ENCODE measurements at regions not wholly inside any gene's neighbourhood (a gene's known extent, or its start where the extent isn't known, plus 50 kb on each side); places are given as distances from the start of the nearest gene placed in this dataset.
"Not testable (repeated sequence)": the region's sequence is repeated elsewhere in the genome, so short reads cannot be mapped to it uniquely, and the experiment has no call there.

GRCh38 chr9:107819772-107820565 lies 330.4 kb upstream of the KLF4 start:
- DNase-seq (ENCODE audit: extremely low spot score) = no peak
- Histone ChIP-seq H3K36me3 (no peaks in the 10 kb centered on the region), H3K27me3 (no peaks in the 10 kb centered on the region), H3K27ac (replicated peaks in 1 of 4) (no peak overlapping the region), H3K9me3 (no peaks in the 10 kb centered on the region), H3K4me3 (no peak overlapping the region), H3K4me1 (peaks cover 0 to 3% (median 0%) of the 10 kb centered on the region in 4 donors)
- intact Hi-C loops (cut with DNase I) = no loop called here
- no peak for TF ChIP-seq POLR2A (IDR thresholded peaks at IDR 0.05; ENCODE audit: low read depth)
- TF ChIP-seq CTCF (IDR thresholded peaks at IDR 0.05) = no peak
- TF ChIP-seq EP300 (IDR thresholded peaks at IDR 0.05) = no peak
- TF ChIP-seq POLR2AphosphoS5 (IDR thresholded peaks at IDR 0.05) = no peak
- WGBS = 69% methylated on average over 14 of the region's 14 CpGs

DNA sequence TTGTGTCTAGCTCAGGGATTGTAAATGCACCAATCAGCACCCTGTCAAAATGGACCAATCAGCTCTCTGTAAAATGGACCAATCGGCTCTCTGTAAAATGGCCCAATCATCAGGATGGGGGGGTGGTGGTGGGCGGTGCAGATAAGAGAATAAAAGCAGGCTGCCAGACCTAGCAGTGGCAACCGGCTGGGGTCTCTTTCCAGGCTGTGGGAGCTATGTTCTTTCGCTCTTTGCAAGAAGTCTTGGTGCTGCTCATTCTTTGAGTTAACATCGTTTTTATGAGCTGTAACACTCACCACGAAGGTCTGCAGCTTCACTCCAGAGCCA lies 328.9 kb upstream of the KLF4 start:
- 94% methylated on average over 6 of the region's 6 CpGs for WGBS
- DNase-seq (ENCODE audit: extremely low spot score); H3K36me3 ChIP-seq; H3K27me3 ChIP-seq; H3K9me3 ChIP-seq; H3K27ac ChIP-seq (replicated peaks in 1 of 4); intact Hi-C loops (cut with DNase I); H3K4me1 ChIP-seq; H3K4me3 ChIP-seq: not testable (repeated sequence)

DNA sequence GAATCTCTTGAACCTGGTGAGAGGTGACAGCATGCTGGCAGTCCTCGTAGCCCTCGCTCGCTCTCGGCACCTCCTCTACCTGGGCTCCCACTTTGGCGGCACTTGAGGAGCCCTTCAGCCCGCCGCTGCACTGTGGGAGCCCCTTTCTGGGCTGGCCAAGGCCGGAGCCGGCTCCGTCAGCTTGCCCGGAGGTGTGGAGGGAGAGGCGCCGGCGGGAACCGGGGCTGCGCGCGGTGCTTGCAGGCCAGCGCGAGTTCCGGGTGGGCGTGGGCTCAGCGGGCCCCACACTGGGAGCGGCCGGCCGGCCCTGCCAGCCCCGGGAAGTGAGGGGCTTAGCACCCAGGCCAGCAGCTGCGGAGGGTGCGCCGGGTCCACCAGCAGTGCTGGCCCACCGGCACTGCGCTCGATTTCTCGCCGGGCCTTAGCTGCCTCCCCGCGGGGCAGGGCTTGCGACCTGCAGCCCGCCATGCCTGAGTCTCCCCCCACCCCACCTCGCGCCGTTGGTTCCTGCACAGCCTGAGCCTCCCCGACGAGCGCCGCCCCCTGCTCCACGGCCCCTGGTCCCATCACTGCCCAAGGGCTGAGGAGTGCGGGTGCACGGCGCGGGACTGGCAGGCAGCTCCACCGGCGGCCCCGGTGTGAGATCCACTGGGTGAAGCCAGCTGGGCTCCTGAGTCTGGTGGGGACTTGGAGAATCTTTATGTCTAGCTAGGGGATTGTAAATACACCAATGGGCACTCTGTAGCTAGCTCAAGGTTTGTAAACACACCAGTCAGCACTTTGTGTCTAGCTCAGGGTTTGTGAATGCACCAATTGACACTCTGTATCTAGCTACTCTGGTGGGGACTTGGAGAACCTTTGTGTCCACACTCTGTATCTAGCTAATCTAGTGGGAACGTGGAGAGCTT lies 328.3 kb upstream of the KLF4 start:
- intact Hi-C loops (cut with DNase I); H3K4me1 ChIP-seq; H3K27me3 ChIP-seq; H3K9me3 ChIP-seq; DNase-seq (ENCODE audit: extremely low spot score); H3K4me3 ChIP-seq; H3K36me3 ChIP-seq; H3K27ac ChIP-seq (replicated peaks in 1 of 4): not testable (repeated sequence)
- 93% methylated on average over 41 of the region's 55 CpGs for WGBS

- 95% methylated on average over 2 of the region's 2 CpGs for WGBS
- Histone ChIP-seq H3K9me3 (no peaks in the 10 kb centered on the region), H3K4me3 (no peak overlapping the region), H3K4me1 (peaks cover 0 to 3% (median 0%) of the 10 kb centered on the region in 4 donors), H3K27me3 (no peaks in the 10 kb centered on the region), H3K27ac (replicated peaks in 1 of 4) (no peak overlapping the region), H3K36me3 (no peaks in the 10 kb centered on the region)
- intact Hi-C loops (cut with DNase I) = no loop called here
- no peak for TF ChIP-seq POLR2A (IDR thresholded peaks at IDR 0.05; ENCODE audit: low read depth)
- no peak for TF ChIP-seq POLR2AphosphoS5 (IDR thresholded peaks at IDR 0.05)
- TF ChIP-seq CTCF (IDR thresholded peaks at IDR 0.05) = no peak
- TF ChIP-seq EP300 (IDR thresholded peaks at IDR 0.05) = no peak
- no peak for DNase-seq (ENCODE audit: extremely low spot score)
Measured at GRCh38 chr9:107816561-107817021, 327.0 kb upstream of the KLF4 start.

GRCh38 chr9:107815782-107816560 lies 326.4 kb upstream of the KLF4 start:
- no peak for DNase-seq (ENCODE audit: extremely low spot score)
- Histone ChIP-seq H3K27me3 (no peaks in the 10 kb centered on the region), H3K4me1 (peaks cover 0 to 3% (median 0%) of the 10 kb centered on the region in 4 donors), H3K4me3 (no peak overlapping the region), H3K36me3 (no peaks in the 10 kb centered on the region), H3K9me3 (no peaks in the 10 kb centered on the region), H3K27ac (replicated peaks in 1 of 4) (no peak overlapping the region)
- intact Hi-C loops (cut with DNase I) = no loop called here
- TF ChIP-seq CTCF (IDR thresholded peaks at IDR 0.05) (no peak), POLR2A (IDR thresholded peaks at IDR 0.05; ENCODE audit: low read depth) (no peak), POLR2AphosphoS5 (IDR thresholded peaks at IDR 0.05) (no peak), EP300 (IDR thresholded peaks at IDR 0.05) (no peak)
- 91% methylated on average over 6 of the region's 6 CpGs for WGBS
